ENCODE measurements at regions not wholly inside any gene's neighbourhood (a gene's known extent, or its start where the extent isn't known, plus 50 kb on each side); places are given as distances from the start of the nearest gene placed in this dataset.

GRCh38 chr5:103498800-103499551 lies 63.6 kb downstream of the NUDT12 start:
- no peak for DNase-seq (ENCODE audit: low spot score)
- H3K9me3 ChIP-seq = no peaks in the 10 kb centered on the region
- no peak overlapping the region for H3K27ac ChIP-seq
- no peak overlapping the region for H3K4me3 ChIP-seq
- WGBS = 71% methylated on average over 10 of the region's 10 CpGs
- H3K27me3 ChIP-seq (replicated peaks; ENCODE audit: insufficient read depth) = no peaks in the 10 kb centered on the region
- H3K4me1 ChIP-seq (replicated peaks) = no peaks in the 10 kb centered on the region
- TF ChIP-seq POLR2A (IDR thresholded peaks at IDR 0.05) (no peak), POLR2AphosphoS5 (IDR thresholded peaks at IDR 0.05) (no peak)
- TF ChIP-seq, protein P1, sequence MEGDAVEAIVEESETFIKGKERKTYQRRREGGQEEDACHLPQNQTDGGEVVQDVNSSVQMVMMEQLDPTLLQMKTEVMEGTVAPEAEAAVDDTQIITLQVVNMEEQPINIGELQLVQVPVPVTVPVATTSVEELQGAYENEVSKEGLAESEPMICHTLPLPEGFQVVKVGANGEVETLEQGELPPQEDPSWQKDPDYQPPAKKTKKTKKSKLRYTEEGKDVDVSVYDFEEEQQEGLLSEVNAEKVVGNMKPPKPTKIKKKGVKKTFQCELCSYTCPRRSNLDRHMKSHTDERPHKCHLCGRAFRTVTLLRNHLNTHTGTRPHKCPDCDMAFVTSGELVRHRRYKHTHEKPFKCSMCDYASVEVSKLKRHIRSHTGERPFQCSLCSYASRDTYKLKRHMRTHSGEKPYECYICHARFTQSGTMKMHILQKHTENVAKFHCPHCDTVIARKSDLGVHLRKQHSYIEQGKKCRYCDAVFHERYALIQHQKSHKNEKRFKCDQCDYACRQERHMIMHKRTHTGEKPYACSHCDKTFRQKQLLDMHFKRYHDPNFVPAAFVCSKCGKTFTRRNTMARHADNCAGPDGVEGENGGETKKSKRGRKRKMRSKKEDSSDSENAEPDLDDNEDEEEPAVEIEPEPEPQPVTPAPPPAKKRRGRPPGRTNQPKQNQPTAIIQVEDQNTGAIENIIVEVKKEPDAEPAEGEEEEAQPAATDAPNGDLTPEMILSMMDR (IDR thresholded peaks at IDR 0.05) = no peak
- H3K36me3 ChIP-seq = no peaks in the 10 kb centered on the region
- intact Hi-C loops (cut with DNase I) = no loop called here

- H3K27ac ChIP-seq = no peak overlapping the region
- WGBS = 59% methylated on average over 1 of the region's 1 CpG
- H3K4me3 ChIP-seq = no peak overlapping the region
- no peak for DNase-seq (ENCODE audit: low spot score)
- TF ChIP-seq, protein P1 (IDR thresholded peaks at IDR 0.05) = no peak
- TF ChIP-seq POLR2AphosphoS5 (IDR thresholded peaks at IDR 0.05) (no peak), POLR2A (IDR thresholded peaks at IDR 0.05) (no peak)
- no peaks in the 10 kb centered on the region for H3K36me3 ChIP-seq
- intact Hi-C loops (cut with DNase I) = no loop called here
- H3K4me1 ChIP-seq (replicated peaks) = no peaks in the 10 kb centered on the region
- H3K9me3 ChIP-seq = no peaks in the 10 kb centered on the region
- H3K27me3 ChIP-seq (replicated peaks; ENCODE audit: insufficient read depth) = no peaks in the 10 kb centered on the region
Observed at GRCh38 chr5:103498211-103498610, 64.4 kb downstream of the NUDT12 start.

GRCh38 chr5:103497781-103498180 lies 64.8 kb downstream of the NUDT12 start:
- TF ChIP-seq POLR2A (IDR thresholded peaks at IDR 0.05) (no peak), POLR2AphosphoS5 (IDR thresholded peaks at IDR 0.05) (no peak)
- TF ChIP-seq, protein P1 (IDR thresholded peaks at IDR 0.05) = no peak
- H3K36me3 ChIP-seq = no peaks in the 10 kb centered on the region
- no peak overlapping the region for H3K4me3 ChIP-seq
- no peak for DNase-seq (ENCODE audit: low spot score)
- H3K27ac ChIP-seq = no peak overlapping the region
- no peaks in the 10 kb centered on the region for H3K4me1 ChIP-seq (replicated peaks)
- H3K27me3 ChIP-seq (replicated peaks; ENCODE audit: insufficient read depth) = no peaks in the 10 kb centered on the region
- WGBS = 54% methylated on average over 3 of the region's 3 CpGs
- intact Hi-C loops (cut with DNase I) = no loop called here
- no peaks in the 10 kb centered on the region for H3K9me3 ChIP-seq

DNA sequence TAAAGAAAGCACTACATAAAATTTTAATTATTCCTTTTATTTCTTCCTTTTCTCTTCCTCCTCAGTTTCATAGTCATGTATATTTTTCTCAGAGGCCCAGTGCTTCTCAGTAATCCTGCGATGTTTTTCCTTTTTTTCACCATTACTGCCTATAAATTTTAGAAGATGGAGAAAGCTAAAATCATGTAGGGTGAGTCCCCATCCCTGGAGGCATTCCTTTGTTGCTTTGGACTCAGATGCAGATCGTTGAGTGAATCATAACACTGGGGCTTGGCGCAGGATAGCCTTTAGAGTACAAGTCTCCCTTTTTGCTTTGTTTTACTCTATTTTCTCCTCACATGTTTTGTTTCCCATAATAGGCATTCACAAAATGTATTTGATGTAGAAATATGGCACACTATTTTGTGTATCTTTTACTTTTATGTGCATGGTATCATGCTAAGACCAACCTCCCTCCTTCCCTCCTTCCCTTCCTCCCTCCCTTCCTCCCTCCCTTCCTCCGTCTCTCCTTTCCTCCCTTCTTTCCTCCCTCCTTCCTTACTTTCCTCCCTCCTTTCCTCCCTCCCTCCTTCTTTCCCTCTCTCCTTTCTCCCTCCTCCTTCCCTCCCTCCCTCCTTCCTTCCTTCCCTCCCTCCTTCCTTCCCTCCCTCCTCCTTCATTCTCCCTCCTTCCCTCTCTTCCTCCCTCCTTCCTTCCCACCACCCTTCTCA lies 72.4 kb downstream of the NUDT12 start:
- TF ChIP-seq POLR2AphosphoS5 (IDR thresholded peaks at IDR 0.05) (no peak), POLR2A (IDR thresholded peaks at IDR 0.05) (no peak)
- TF ChIP-seq, protein P1 (IDR thresholded peaks at IDR 0.05) = no peak
- intact Hi-C loops (cut with DNase I) = no loop called here
- Histone ChIP-seq H3K27me3 (replicated peaks; ENCODE audit: insufficient read depth) (no peaks in the 10 kb centered on the region), H3K4me3 (no peak overlapping the region), H3K27ac (no peak overlapping the region), H3K36me3 (no peaks in the 10 kb centered on the region), H3K4me1 (replicated peaks) (no peaks in the 10 kb centered on the region), H3K9me3 (no peaks in the 10 kb centered on the region)
- DNase-seq (ENCODE audit: low spot score) = no peak
- WGBS = 74% methylated on average over 4 of the region's 4 CpGs

All from prostate gland (tissue), 2 donors.